HK-2 (cell line): ENCODE measurements at regions not wholly inside any gene's neighbourhood (a gene's known extent, or its start where the extent isn't known, plus 50 kb on each side); places are given as distances from the start of the nearest gene placed in this dataset.

Source experiments
- DNase-seq: peaks from one replicate; pipeline ENCODE4 v3.0.0-alpha.2; 2018; ENCODE audit not compliant: unreplicated experiment

GRCh38 chr14:100658181-100658886 lies 68.4 kb upstream of the DLK1 start:
- DNase-seq = no peak

DNA sequence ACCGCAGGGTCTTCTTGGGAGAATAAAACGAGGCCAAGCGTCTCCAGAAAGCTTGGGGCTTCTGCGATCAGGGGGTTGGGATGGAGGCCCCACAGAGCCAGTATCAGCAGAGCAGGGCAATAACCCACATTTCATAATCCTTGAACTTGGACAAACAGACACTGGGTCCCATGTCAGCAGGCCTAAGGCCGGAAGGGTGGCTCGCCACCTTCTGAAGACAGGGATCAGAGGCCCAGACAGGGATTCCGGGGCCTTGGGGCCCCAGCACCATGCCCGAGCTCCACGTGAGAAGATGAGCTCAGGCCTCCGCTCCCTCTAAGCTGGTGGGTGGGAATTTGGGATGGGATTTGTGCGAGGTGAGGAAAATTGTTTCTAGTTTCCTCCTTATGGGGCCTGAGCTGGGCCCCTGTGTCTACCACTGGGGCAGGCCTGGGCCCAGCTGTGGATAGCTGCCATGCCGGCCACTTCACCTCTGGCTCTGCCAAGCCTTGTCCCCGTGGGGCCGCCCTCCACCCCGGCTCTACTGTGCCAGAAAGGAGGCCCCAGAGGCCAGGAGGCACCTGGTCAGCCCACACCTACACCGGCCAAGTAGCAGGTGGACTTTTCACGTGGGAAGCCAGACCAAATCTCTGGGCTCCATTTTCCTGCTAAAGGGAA lies 67.2 kb upstream of the DLK1 start:
- DNase-seq = no peak

GRCh38 chr14:100660498-100660881 lies 66.2 kb upstream of the DLK1 start:
- DNase-seq = no peak

DNA sequence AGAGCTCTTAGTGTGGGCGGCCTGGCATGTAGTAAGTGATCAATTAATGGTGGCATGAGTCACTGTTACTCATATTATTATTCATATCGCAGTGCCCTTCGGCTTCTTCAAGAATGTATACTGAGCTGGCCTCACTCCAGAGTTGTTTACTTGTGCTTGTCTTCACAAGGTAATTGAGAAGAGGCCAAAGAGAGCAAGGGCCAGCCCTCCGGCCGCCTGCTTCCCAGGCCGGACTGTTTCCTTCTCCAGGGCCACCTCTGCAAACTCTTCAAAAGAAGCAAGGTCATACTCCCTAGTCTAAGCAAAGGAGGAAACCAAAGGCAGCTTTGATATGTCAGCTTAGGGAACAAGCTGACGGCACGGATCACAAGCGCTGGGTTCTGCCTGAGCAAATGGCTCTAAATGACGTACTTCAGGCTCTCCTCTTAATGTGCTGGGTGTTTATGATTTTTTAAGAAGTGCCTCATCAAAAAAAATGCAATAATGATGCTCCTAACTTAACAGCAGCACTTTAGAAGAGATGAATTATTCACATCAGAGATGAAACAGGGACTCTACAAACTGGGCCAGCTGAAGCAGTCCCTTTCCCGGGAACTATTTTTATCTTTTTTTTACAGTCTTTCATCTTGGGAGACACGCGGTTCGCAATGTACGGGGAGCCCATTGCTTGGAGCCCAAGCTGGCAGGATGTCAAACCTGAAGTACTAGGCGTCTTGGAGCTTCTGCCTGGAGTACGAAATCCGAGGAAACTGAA lies 65.6 kb upstream of the DLK1 start:
- DNase-seq = no peak

GRCh38 chr14:100662879-100663760 lies 63.6 kb upstream of the DLK1 start:
- DNase-seq = peak; percentile 54

DNA sequence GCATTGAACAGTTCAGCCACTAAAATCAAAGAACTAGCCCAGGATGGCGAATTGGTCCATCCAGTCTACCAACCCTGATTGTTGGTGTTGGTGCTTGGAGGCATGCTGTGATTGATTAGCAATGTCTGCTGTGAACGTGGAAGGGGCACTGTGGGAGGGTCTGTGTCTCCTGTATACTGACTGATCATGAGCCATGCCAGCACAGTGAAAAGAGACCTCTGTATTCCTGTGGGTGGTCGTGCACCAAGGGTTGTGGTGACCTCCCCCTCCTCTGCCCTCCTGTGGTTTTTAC lies 63.0 kb upstream of the DLK1 start:
- DNase-seq = no peak

DNA sequence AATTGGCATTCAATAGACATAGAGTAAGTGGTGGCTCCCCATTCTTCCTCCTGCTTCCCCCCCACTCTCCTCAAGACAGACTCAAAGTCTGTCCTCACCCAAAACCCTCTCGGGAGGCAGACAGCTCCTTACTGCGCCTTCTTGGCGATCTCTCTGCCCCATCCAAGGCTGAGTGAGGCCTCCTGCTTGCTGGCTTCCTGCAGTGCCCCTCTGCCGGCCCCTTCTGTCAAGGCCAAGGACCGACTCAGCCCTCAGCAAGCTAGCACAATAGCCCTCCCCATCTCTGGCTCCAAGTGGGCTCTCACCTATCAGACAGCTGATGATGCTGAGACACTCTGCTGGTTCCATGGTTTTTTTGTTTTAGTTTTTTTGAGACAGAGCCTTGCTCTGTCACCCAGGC lies 62.5 kb upstream of the DLK1 start:
- no peak for DNase-seq

DNA sequence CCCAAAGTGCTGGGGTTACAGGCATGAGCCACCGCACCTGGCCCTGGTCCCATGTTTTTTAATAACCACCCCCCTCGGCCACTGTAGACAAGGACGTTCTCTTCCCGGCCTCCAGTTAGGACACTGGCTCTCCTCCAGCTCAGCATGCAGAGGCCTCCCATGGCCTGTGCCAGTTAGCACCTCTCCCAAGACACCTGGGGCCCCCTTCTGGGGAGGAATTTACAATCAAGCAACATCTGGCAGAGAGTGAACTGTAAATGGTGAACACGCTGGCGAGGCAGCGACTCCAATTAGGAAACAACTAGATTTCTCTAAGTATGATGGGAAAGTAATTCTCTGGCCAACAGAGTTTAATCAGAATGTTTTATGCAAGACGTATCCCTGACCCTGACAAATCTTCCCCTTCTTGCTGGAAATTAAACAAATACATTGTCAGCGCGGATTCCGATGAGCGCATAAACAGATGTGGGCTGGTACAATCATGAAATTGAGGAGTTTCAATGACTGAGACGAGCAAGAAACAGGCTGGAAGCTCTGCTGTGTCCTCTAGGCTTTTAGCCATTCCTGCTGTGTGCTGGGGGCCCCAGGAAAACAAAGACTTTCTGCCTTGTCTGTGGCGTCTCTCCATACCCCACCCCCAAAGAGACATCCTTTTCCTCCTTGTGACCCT lies 61.7 kb upstream of the DLK1 start:
- DNase-seq = no peak

DNA sequence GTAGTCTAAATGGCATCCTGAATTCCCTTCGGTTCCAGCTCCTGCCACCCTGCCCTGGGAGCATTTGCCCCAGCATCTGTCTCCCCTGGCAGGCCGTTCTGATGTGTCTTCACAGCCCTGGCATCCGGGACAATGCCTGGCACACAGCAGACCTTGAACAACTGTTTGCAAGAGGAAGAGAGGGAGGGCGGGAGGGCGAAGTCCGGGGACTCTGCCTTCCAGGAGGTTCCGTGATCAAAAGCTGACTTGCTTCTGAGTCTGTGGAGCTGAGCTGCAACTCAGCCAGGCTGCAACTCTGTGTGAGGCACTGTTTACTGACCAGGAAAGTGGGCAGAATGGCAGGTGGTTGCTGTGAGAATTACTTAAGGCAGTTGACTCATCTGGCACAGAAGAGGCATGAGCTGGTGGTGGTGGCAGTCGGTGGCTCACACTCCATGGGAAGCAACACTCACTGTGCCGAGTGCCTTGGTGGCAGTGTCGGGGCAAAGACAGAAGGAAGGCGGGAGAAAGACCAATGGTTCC lies 61.1 kb upstream of the DLK1 start:
- no peak for DNase-seq

DNA sequence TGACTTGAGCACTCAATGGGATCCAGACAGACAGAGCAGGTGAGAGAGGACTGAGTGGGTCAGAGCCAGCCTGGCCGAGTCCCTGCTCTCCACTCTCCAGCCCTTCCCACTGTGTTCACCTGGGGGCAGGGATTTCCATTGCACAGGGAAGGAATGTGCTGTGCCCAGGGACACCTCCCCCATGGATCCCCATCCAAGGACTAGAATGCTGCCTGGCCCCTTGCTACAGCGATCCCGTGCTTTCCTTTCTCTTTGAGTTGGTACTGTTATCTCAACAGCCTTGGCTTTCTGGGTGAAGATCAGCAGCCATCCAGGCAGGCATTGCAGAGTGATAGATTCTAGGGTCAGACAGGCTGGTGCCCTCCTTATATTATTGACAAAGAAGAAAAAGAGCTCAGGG lies 60.3 kb upstream of the DLK1 start:
- no peak for DNase-seq

DNA sequence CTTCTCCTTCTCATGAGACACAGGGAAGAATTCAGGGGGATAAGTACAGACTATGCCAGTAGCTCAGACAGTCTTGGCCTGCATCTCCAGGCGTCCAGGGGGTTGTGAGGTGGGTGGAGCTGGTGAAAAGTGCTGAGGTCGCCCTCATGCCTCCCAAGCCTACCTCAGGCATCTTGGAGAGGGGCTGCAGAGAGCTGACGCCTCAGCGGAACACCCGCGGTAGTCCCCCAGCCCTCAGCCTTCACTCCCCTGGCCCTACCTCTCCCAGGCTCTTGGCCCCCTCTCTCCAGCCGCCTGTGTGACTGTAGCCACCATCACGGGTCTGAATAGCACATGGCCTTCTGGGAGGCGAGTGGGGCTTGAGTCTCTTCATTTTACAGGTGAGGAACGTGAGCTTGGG lies 59.8 kb upstream of the DLK1 start:
- no peak for DNase-seq

DNA sequence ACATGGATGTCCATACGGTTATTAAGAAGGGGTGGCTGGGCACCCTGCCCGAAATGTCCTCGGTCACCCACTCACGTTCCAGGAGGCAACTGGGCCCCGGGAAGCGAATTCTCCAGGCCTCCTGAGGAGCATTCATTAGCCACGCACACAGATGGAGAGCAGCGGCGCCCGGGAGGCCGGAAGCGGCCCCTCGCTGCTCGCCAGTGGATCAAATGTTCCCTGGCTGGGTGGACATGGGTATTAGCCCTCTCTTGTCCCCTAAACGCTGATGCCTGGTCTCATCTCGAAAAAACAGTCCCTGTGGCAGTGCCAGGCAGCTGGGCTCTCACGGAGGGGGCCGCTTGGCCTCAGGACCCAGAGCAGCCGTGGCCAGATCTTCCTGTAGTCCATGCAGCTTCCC lies 59.0 kb upstream of the DLK1 start:
- no peak for DNase-seq

DNA sequence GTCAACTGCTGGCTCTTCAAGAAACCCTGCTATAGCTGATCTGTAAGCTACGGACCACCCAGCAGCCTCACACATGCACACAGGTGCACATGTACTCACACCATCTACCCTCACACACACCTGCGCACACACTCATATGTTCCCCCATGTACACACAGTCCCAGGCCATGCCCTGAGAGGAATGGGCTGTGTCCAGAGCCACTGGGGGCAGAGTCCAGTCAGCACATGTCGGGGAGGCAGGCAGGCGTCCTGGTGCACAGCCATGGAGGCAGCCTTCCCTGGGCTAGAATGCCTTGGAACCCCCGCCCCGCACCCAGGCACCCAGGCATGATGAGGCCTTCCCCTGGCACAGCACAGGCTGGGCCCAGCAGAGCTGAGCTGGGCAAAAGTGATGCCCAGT lies 58.3 kb upstream of the DLK1 start:
- DNase-seq = no peak

GRCh38 chr14:100669011-100669412 lies 57.7 kb upstream of the DLK1 start:
- no peak for DNase-seq

DNA sequence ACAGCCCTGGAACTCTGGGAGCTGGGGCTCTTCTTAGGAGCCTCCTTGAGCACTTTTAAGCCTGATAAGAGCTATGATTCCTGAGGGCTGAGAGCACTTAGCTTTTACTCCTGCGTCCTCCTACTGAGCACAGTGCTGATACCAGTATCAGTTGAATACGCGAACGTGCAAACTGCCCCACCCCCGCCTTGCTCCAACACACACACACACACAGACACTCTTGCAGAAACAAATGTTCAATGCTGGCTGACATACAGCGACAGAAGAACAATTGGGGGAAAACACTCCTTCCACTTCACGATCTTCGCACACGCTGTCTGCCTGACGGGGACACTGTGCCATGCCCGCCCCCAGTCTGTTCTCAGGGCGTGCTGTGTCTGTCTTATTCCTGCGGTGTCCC lies 57.2 kb upstream of the DLK1 start:
- no peak for DNase-seq

- DNase-seq = no peak
These were observed 56.5 kb upstream of the DLK1 start for GRCh38 chr14:100670017-100670752.

DNA sequence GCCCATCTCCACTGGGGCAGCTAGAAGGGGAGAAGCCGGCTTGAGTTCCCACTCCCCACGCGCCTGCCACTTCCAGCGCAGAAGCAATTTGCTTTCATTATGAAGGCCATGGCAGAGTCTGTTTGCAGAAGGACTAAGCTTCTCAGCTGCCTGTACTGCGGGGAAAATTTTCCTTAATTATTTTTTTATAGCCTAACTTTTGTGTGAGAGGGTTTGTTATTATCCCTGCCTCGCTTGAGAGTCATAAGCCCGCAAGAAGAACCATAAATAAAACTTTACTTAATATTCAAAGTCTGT lies 56.0 kb upstream of the DLK1 start:
- DNase-seq = no peak

DNA sequence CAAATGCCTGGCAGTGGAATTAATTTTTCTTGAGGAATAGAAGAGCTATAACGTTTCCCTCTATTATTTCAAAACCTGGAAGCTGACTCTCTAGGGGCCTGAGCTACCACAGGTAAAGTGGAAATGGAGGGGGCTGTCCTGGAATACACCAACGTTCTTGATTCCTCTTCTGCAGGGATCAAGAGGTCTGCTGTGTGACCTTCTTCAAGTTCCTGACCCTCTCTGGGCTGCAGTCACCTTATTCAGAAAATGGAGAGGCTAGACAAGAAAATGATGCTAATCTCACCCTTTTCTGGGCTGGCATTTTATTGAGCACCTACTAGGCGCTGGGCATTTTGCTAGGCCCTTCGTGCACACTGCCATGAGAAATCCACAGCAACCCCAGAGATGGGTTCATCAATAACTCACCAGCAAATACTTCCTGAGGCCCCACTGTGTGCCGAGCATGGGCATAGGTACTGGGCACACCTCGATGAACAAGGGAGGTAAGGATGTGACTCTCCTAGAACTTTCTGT lies 55.2 kb upstream of the DLK1 start:
- DNase-seq = no peak

DNA sequence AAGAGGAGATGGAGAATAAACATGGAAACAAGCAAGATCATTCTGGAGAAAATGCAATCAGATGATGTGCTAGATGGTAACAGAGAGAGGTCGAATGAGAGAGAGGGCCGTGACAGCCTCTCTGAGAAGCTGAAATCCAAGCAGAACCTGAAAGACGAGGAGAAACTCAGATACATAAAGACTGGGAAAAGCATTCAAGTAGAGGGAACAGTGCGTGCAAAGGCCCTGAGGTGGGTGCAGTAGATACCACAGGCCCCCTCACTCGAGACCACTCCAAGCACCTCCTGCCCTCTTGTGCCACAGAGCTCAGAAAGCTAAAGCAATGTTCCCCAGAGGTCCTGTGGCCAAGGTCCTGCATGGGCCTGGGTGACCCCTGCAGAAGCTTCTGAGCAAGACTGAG lies 54.8 kb upstream of the DLK1 start:
- DNase-seq = no peak

- DNase-seq = no peak
These were observed 53.4 kb upstream of the DLK1 start for GRCh38 chr14:100673085-100673806.
